SK-N-DZ (cell line): ENCODE measurements at regions not wholly inside any gene's neighbourhood (a gene's known extent, or its start where the extent isn't known, plus 50 kb on each side); places are given as distances from the start of the nearest gene placed in this dataset.

Source experiments
- DNase-seq: peaks from one replicate; pipeline ENCODE4 v3.0.0-alpha.2; 2015; ENCODE audit warnings: low spot score

GRCh38 chr2:120401275-120402066 is 55.5 kb downstream of the INHBB start:
- no peak for DNase-seq

DNA sequence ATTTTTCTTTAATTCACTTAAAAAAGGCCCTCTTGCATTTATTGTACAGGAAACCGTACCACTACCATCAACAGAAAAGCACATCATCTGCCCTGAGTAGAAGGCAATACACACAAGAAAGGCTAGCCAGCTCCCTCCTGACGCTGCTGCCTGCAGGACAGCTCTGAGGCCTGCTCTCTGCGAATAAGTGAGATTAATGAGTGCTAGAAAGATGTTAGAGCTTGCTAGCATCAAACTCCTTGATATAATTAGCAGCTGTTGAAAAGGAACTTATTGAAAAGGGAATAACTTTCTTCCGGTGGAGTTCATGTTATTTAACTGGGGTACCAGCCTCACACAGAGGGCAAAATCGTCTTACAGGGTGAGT is 56.1 kb downstream of the INHBB start:
- no peak for DNase-seq

- no peak for DNase-seq
These were observed 56.6 kb downstream of the INHBB start for GRCh38 chr2:120402508-120402907.

- no peak for DNase-seq
These were observed 57.3 kb downstream of the INHBB start for GRCh38 chr2:120403261-120403660.

- DNase-seq, result no peak
These were observed 57.7 kb downstream of the INHBB start for GRCh38 chr2:120403676-120404075.

DNA sequence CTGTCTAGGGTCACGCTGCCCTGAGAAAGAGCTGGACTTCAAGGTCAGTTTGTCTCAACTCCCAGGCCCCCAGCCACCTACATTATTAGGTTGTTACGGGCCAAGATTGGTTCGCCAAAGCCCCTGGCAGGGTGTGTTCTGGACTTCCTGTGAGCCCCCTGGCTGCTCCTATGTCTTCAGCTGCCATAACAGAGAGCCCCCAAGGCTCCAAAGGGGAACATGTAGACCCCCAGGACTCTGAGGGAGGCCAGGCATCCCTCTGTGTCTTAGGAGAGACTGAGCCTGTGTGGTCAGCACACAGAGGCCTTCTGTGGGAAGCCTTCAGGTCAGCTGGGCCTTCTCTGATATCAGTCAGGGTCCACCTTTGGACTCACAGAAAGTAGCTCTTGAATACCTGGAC is 58.3 kb downstream of the INHBB start:
- DNase-seq, result no peak

GRCh38 chr2:120404941-120405758 is 59.2 kb downstream of the INHBB start:
- DNase-seq, result no peak

- DNase-seq, result no peak
These were observed 59.8 kb downstream of the INHBB start for GRCh38 chr2:120405759-120406099.

- DNase-seq, result no peak
These were observed 60.6 kb downstream of the INHBB start for GRCh38 chr2:120406566-120406965.

- no peak for DNase-seq
These were observed 64.6 kb downstream of the INHBB start for GRCh38 chr2:120410487-120410886.

- DNase-seq, result no peak
These were observed 69.1 kb downstream of the INHBB start for GRCh38 chr2:120415060-120415459.

- DNase-seq, result no peak
These were observed 70.0 kb downstream of the INHBB start for GRCh38 chr2:120415728-120416509.

GRCh38 chr2:120418174-120418787 is 72.3 kb downstream of the INHBB start:
- no peak for DNase-seq

DNA sequence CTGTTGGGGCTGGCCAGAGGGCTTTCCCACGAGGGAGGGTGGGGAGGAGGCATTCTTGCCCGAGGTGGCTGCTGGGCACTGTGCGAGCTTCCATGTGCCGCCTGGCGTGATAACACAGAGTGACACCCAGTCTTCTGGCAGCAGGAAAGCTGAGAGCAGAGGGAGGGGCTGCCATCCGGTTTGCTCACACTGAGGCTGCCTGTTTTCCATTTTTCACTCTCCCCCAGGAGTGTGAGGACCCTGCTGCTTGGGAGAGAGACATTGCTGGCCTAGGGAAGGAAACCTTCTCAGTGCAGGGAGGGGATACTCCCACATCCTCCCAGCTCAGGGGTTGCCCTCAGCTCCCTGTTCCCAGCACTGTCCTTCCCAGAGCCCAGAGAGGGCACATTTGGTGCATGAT is 73.1 kb downstream of the INHBB start:
- DNase-seq, result no peak

GRCh38 chr2:120419955-120420354 is 74.0 kb downstream of the INHBB start:
- DNase-seq, result no peak

- DNase-seq, result no peak
These were observed 75.3 kb downstream of the INHBB start for GRCh38 chr2:120421126-120421829.

GRCh38 chr2:120421830-120422175 is 75.9 kb downstream of the INHBB start:
- no peak for DNase-seq

GRCh38 chr2:120422465-120423160 is 76.7 kb downstream of the INHBB start:
- no peak for DNase-seq

- no peak for DNase-seq
These were observed 77.4 kb downstream of the INHBB start for GRCh38 chr2:120423167-120423943.

DNA sequence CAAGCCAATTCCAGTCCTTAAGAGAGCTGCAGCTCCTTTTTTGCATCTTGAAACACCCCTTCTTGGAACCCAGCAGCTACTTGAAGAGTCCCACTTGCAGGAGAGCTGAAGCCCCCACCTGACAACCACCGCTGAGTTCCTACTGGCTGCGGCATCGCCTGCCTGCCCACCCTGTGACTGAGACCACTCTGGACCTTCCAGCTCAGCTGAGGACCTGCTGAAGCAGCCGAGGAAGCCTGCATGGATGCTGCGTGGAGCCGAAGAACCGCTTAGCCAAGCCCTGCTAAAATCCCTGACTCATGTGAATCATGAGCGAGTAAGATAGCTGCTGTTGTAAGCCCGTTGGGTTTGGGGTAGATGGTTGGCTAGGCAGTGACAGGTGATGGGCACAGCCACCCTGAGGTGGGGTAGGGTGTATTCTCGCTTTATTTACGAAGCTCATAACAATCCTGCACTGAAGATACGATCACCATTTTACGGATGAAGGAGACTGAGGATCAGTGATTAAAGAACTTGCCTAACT is 78.4 kb downstream of the INHBB start:
- DNase-seq, result no peak
